CD4-positive, alpha-beta T cell treated with Interferon gamma for 1 hour (primary cell): ENCODE measurements at regions not wholly inside any gene's neighbourhood (a gene's known extent, or its start where the extent isn't known, plus 50 kb on each side); places are given as distances from the start of the nearest gene placed in this dataset.

Experiments used
- DNase-seq: peaks from one replicate; pipeline ENCODE4 v3.0.0-alpha.2; 2020

GRCh38 chr3:43178891-43179366 lies 73.0 kb upstream of the POMGNT2 start:
- DNase-seq = peak; percentile 25

- no peak for DNase-seq
Measured at GRCh38 chr3:43177085-43177484, 71.2 kb upstream of the POMGNT2 start.

GRCh38 chr3:43176666-43177065 lies 70.8 kb upstream of the POMGNT2 start:
- DNase-seq = no peak

GRCh38 chr3:43175541-43175940 lies 69.7 kb upstream of the POMGNT2 start:
- no peak for DNase-seq

GRCh38 chr3:43173949-43174348 lies 68.1 kb upstream of the POMGNT2 start:
- no peak for DNase-seq

- DNase-seq = no peak
Measured at GRCh38 chr3:43171748-43172147, 65.9 kb upstream of the POMGNT2 start.

- DNase-seq = no peak
Measured at GRCh38 chr3:43170553-43170952, 64.7 kb upstream of the POMGNT2 start.

- no peak for DNase-seq
Measured at GRCh38 chr3:43169987-43170386, 64.1 kb upstream of the POMGNT2 start.

GRCh38 chr3:43166406-43166805 lies 60.5 kb upstream of the POMGNT2 start:
- no peak for DNase-seq

- no peak for DNase-seq
Measured at GRCh38 chr3:43165786-43166185, 59.9 kb upstream of the POMGNT2 start.

GRCh38 chr3:43163895-43164493 lies 58.1 kb upstream of the POMGNT2 start:
- DNase-seq = no peak

- DNase-seq = peak; percentile 47
Measured at GRCh38 chr3:43162230-43163084, 56.6 kb upstream of the POMGNT2 start.

GRCh38 chr3:43161684-43162229 lies 55.9 kb upstream of the POMGNT2 start:
- DNase-seq = no peak

GRCh38 chr3:43160664-43161063 lies 54.8 kb upstream of the POMGNT2 start:
- no peak for DNase-seq

- no peak for DNase-seq
Measured at GRCh38 chr3:43159876-43160255, 54.0 kb upstream of the POMGNT2 start.

GRCh38 chr3:43159131-43159875 lies 53.4 kb upstream of the POMGNT2 start:
- no peak for DNase-seq

- DNase-seq = no peak
Measured at GRCh38 chr3:43156812-43157455, 51.1 kb upstream of the POMGNT2 start.

GRCh38 chr3:43155464-43156121 lies 49.7 kb upstream of the POMGNT2 start:
- DNase-seq = no peak
